ENCODE measurements at regions not wholly inside any gene's neighbourhood (a gene's known extent, or its start where the extent isn't known, plus 50 kb on each side); places are given as distances from the start of the nearest gene placed in this dataset.

DNA sequence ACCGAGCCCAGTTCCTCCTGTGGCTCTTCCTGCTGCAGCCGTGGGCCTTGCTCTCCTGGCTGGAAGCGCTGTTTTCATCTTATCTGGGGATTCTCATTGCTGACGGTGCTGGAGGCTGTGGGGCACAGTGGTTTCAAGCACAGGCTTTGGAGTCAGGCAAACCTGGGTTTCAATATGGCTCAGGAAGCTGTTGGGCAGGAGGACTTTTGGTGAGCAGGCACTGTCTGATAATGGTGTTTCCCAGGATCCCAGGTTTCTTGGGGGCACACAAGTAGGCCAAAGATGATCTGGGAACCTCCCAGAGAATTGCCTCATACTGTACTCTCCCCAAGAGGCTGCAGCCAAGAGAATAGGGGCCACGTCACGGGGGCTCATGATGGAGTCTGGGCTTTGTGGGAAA, 105.6 kb upstream of the TRABD2B start:
- H3K27ac ChIP-seq = no peak overlapping the region
- TF ChIP-seq, protein P1, sequence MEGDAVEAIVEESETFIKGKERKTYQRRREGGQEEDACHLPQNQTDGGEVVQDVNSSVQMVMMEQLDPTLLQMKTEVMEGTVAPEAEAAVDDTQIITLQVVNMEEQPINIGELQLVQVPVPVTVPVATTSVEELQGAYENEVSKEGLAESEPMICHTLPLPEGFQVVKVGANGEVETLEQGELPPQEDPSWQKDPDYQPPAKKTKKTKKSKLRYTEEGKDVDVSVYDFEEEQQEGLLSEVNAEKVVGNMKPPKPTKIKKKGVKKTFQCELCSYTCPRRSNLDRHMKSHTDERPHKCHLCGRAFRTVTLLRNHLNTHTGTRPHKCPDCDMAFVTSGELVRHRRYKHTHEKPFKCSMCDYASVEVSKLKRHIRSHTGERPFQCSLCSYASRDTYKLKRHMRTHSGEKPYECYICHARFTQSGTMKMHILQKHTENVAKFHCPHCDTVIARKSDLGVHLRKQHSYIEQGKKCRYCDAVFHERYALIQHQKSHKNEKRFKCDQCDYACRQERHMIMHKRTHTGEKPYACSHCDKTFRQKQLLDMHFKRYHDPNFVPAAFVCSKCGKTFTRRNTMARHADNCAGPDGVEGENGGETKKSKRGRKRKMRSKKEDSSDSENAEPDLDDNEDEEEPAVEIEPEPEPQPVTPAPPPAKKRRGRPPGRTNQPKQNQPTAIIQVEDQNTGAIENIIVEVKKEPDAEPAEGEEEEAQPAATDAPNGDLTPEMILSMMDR (conservative IDR thresholded peaks at IDR 0.05) = no peak

DNA sequence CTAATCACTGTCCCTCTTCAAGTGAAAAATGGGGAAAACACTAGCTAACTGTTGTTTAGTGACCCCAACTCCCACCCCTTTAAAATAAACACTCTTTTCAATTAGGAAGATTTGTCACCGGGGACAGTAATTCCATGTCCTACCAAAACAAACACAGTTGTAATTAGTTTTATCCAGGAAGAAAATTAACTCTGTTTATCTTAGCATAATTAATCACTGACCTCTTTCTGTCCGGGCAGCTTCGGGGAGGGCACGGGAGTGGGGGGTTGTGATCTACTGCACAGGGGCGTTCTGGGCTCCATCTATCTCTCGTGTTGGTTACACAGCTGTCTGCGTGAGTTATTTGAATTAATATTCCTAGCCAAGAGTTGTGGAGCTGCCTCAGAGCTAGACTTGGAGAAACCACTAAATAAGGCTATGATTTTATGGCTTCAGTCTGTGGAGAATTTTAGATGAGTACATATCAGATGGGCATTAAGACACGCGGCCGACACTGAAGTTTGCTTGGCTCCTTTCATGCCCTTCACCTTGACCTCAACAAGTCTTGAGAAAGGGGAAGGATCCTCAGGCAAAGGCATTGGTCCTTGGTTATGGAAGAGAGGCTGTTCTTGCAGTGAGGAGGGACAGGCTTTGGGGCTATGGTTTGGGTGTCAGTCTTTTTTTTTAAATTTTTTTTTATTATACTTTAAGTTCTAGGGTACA, 102.0 kb upstream of the TRABD2B start:
- H3K27ac ChIP-seq = no peak overlapping the region
- TF ChIP-seq, protein P1 (conservative IDR thresholded peaks at IDR 0.05) = no peak

DNA sequence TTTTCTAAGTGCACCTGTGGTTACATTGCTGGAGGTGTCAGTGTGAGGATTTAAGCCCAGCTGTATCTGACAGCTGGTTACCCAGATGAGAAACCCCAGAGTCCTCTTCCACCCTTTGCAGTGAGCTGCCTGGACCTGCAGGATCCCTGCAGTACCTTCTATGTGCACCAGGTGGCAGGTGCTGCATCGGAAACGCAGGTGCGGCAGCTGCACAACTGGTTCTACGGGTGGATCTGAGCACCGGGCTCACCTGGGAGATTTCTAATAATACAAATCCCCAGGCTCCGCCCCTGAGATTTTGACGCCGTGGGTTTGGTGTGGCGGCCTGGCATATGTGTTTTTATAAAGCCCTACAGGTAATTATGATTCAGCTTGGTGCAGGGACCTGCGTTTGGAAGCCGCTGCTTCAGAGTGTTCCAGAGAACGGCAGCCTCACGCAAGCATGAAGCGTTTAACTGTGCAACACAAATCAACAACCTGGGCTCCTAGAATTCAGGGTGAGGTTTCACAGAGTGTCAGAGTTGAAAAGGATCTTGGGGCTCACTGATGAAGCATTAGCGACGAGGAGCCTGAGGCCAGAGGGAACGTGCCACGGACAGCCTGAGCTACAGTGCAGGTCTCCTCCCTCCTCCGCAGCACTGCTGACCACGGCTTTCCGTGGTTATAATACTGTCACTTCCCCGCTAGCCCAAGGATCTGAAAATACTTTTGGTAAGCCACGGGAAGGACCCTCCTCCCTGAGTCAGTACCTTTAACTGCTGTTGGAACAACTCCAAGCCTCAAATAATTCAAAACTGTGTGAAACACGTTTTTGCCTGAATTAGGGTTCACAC, 96.7 kb upstream of the TRABD2B start:
- H3K27ac ChIP-seq = peak overlapping the region; percentile 72
- TF ChIP-seq, protein P1 (conservative IDR thresholded peaks at IDR 0.05) = peak; percentile 93

DNA sequence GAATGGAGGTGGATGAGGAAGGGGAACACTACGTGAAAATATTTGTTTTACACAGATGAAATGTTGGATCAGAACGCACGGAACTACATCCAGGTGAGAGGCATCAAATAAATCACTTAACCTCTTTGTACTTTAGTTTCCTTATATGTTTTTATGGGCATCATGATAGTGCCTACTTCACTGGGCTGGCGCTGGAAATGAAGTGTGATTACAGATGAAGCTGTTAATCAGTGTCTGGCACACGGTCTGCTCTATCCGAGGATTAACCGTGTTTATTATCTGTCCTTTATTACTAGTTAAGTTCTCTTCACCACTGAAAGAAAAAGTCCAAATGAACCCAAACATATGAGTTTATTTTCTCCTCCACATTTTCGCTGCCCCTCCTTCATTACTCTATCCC, 96.0 kb upstream of the TRABD2B start:
- H3K27ac ChIP-seq = peak overlapping the region; percentile 72
- TF ChIP-seq, protein P1 (conservative IDR thresholded peaks at IDR 0.05) = no peak

DNA sequence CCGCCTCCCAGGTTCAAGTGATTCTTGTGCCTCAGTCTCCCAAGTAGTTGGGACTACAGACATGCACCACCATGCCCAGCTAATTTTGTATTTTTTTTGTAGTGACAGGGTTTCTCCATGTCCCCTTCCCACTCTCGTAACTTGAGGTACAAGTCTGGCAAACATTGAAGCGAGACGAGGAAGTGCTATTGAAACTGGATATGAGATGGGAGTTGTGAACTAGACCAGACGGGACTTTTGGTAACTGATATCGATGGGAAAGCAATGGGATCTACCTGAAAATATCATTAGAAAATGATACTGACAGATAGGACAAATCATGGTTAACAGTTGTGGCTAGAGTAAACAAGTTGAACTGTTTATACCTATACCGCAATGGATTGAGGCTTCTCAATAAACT, 95.2 kb upstream of the TRABD2B start:
- TF ChIP-seq, protein P1 (conservative IDR thresholded peaks at IDR 0.05) = no peak
- H3K27ac ChIP-seq = no peak overlapping the region

DNA sequence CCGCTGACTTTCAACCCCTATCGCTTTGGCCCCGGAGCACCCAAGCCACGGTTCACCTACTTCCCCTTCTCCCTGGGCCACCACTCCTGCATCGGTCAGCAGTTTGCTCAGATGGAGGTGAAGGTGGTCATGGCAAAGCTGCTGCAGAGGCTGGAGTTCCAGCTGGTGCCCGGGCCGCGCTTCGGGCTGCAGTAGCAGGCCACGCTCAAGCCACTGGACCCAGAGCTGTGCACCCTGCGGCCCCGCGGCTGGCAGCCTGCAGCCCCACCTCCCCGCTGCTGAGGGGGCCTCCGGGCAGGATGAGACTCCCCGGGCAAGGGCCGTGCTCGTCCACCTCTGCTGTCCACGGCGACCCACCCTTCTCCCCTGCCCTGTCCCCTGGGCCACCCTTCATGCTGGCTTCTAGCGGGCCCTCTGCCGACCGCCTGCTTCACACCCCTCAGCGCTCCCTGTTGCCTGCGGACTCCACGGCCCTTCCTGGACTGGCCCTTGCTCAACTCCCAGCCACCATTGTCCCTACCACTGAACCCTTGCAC, 92.2 kb upstream of the TRABD2B start:
- TF ChIP-seq, protein P1 (conservative IDR thresholded peaks at IDR 0.05) = no peak
- H3K27ac ChIP-seq = no peak overlapping the region

DNA sequence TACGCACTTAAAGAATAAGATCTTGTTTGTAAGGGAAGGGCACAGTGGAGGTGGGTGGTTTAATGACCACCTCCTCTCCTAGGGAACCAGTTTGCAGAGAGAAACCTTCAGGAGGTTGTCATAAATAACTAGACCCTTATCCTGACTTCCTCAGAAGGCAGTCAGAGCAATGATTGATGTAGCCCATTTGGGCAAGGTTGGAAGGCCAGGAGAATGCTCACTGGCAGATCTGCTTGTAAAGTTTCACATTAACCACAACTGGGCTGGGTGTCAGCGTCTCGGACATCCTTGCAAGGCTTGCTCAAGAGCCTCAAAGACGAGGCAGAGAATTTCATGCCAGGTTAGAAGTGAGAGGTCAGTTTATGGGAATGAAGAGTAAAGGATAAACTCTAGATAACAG, 87.6 kb upstream of the TRABD2B start:
- H3K27ac ChIP-seq = no peak overlapping the region
- TF ChIP-seq, protein P1 (conservative IDR thresholded peaks at IDR 0.05) = no peak

All from VCaP (cell line).